A549 (cell line): ENCODE measurements at regions not wholly inside any gene's neighbourhood (a gene's known extent, or its start where the extent isn't known, plus 50 kb on each side); places are given as distances from the start of the nearest gene placed in this dataset.

Experiments used
- ATAC-seq, 2 experiments: fragments of 200-7000 bp in 1 of 2; fragments of >200 bp in 1 of 2; cut with Nextera tagmentation in 1 of 2; cut with Tn5 transposase in 1 of 2; 3 replicates each; pipeline versions ENCODE4 v1.8.0 to v1.9.1; 2018 to 2020; ENCODE audit warnings: mild to moderate bottlenecking in 1 of 2, moderate library complexity in 1 of 2
- CTCF ChIA-PET: fragments of 300-600 bp; sonication (Branson Sonifier 250); formaldehyde crosslinking; extraction: SDS; loops from one replicate; lab custom pipeline; 2021; ENCODE audit warnings: antibody characterized with exemption, inconsistent platforms; lab: Yijun Ruan, JAX
- POLR2A ChIA-PET: fragments of 350-600 bp; formaldehyde crosslinking; extraction: SDS; loops from one replicate; lab custom pipeline; 2021; ENCODE audit warnings: antibody characterized with exemption, inconsistent platforms; lab: Yijun Ruan, JAX
- DNase-seq, 2 experiments: peaks; one replicate each; pipeline versions ENCODE4 v3.0.0 to v3.0.0-alpha.2; 2011 to 2016; ENCODE audit warnings: low read depth in 1 of 2, low spot score in 1 of 2
- FAIRE-seq: peaks from 2 replicates; lab custom pipeline; 2011; peaks lifted over from hg19 to GRCh38; lab: Jason Lieb, UNC
- H3K27ac ChIP-seq, 2 experiments: fragments of >200 bp; sonication (Bioruptor Twin); formaldehyde crosslinking; 3 replicates each; pipeline ENCODE4 v1.5.1; 2016 to 2017
- H3K4me1 ChIP-seq: fragments of >200 bp; sonication (Bioruptor Twin); formaldehyde crosslinking; 3 replicates; pipeline ENCODE4 v1.6.1; 2016
- H3K4me2 ChIP-seq: fragments of >200 bp; sonication (Bioruptor Twin); formaldehyde crosslinking; 3 replicates; pipeline ENCODE4 v1.6.1; 2016
- H3K4me3 ChIP-seq: fragments of >200 bp; sonication (Bioruptor Twin); formaldehyde crosslinking; 3 replicates; pipeline ENCODE4 v1.5.1; 2016
- H3K9me3 ChIP-seq: fragments of >200 bp; sonication (Bioruptor Twin); formaldehyde crosslinking; 3 replicates; pipeline ENCODE4 v1.6.1; 2016
- ATOH8 ChIP-seq: fragments of 250-450 bp; sonication (Bioruptor Pico); IDR thresholded peaks from 2 replicates; pipeline ENCODE4 v1.5.0; 2020; ENCODE audit warnings: low read depth, mild to moderate bottlenecking, moderate library complexity
- BHLHE40 ChIP-seq: IDR thresholded peaks from 2 replicates; pipeline ENCODE4 v1.6.1; 2012; ENCODE audit warnings: low read depth, low read length, inconsistent platforms
- CBX2 ChIP-seq: fragments of 200-600 bp; sonication (generic); IDR thresholded peaks from 2 replicates; pipeline ENCODE4 v1.6.1; 2016; ENCODE audit warnings: low read depth, mild to moderate bottlenecking, borderline replicate concordance
- CHD4 ChIP-seq: fragments of 200-600 bp; sonication (generic); IDR thresholded peaks from 2 replicates; pipeline ENCODE4 v1.6.1; 2016; ENCODE audit warnings: antibody characterized with exemption, mild to moderate bottlenecking, borderline replicate concordance
- EHMT2 ChIP-seq: fragments of 200-600 bp; sonication (generic); IDR thresholded peaks from 2 replicates; pipeline ENCODE4 v1.6.1; 2016; ENCODE audit warnings: antibody characterized with exemption, low read depth, mild to moderate bottlenecking, moderate library complexity
- EP300 ChIP-seq, 2 experiments: fragments of >200 bp; sonication (Bioruptor Twin); formaldehyde crosslinking; IDR thresholded peaks; 2 replicates in 1 of 2; 3 replicates in 1 of 2; pipeline ENCODE4 v1.6.1; 2016 to 2017
- ESRRA ChIP-seq: fragments of 150-350 bp; IDR thresholded peaks from 2 replicates; pipeline ENCODE4 v1.6.1; 2014; ENCODE audit warnings: mild to moderate bottlenecking, low read length, borderline replicate concordance
- FOXS1 ChIP-seq: fragments of 250-450 bp; sonication (Bioruptor Pico); IDR thresholded peaks from 2 replicates; pipeline ENCODE4 v1.5.0; 2020; ENCODE audit warnings: mild to moderate bottlenecking, moderate library complexity
- HES2 ChIP-seq: fragments of >200 bp; sonication (Bioruptor Twin); formaldehyde crosslinking; IDR thresholded peaks from 2 replicates; pipeline ENCODE4 v1.6.1; 2016
- HMGXB4 ChIP-seq: fragments of 250-450 bp; sonication (Bioruptor Pico); IDR thresholded peaks from 2 replicates; pipeline ENCODE4 v1.5.0; 2021; ENCODE audit warnings: mild to moderate bottlenecking, moderate library complexity, borderline replicate concordance
- HOXB13 ChIP-seq: fragments of 250-450 bp; sonication (Bioruptor Pico); IDR thresholded peaks from 2 replicates; pipeline ENCODE4 v1.5.0; 2020; ENCODE audit warnings: low read depth, mild to moderate bottlenecking, moderate library complexity
- KDM1A ChIP-seq: fragments of 200-600 bp; sonication (generic); IDR thresholded peaks from 2 replicates; pipeline ENCODE4 v1.6.1; 2016; ENCODE audit warnings: low read depth, mild to moderate bottlenecking
- MAFK ChIP-seq: fragments of 450-650 bp; IDR thresholded peaks from 2 replicates; pipeline ENCODE4 v1.6.1; 2014; ENCODE audit not compliant: partially characterized antibody
- MAX ChIP-seq: IDR thresholded peaks from 2 replicates; pipeline ENCODE4 v1.6.1; 2012
- MAZ ChIP-seq: fragments of 150-350 bp; IDR thresholded peaks from 2 replicates; pipeline ENCODE4 v1.6.1; 2014; ENCODE audit warnings: antibody characterized with exemption, low read depth, low read length, borderline replicate concordance
- NR3C1 ChIP-seq: fragments of >200 bp; sonication (Bioruptor Twin); formaldehyde crosslinking; IDR thresholded peaks from 3 replicates; pipeline ENCODE4 v1.6.1; 2017
- PBX3 ChIP-seq: IDR thresholded peaks from 2 replicates; pipeline ENCODE4 v1.6.1; 2012
- POLR2A ChIP-seq: IDR thresholded peaks from 2 replicates; pipeline ENCODE4 v1.6.1; 2012; ENCODE audit warnings: mild to moderate bottlenecking, low read length
- POLR2AphosphoS2 ChIP-seq: conservative IDR thresholded peaks from 2 replicates; pipeline ENCODE4 v1.6.1; 2012; ENCODE audit warnings: low read length, improper control_type of control experiment, inconsistent platforms
- RAD21 ChIP-seq, 2 experiments: fragments of >200 bp in 1 of 2; sonication (Bioruptor Twin) in 1 of 2; formaldehyde crosslinking in 1 of 2; IDR thresholded peaks in 1 of 2; conservative IDR thresholded peaks in 1 of 2; 2 replicates in 1 of 2; 3 replicates in 1 of 2; pipeline ENCODE4 v1.6.1; 2012 to 2018; ENCODE audit warnings: inconsistent platforms in 1 of 2
- RARB ChIP-seq: fragments of 250-450 bp; sonication (Bioruptor Pico); IDR thresholded peaks from 2 replicates; pipeline ENCODE4 v1.8.0; 2021; ENCODE audit warnings: mild to moderate bottlenecking, moderate library complexity
- RFX5 ChIP-seq: fragments of 450-650 bp; IDR thresholded peaks from 2 replicates; pipeline ENCODE4 v1.7.1; 2014; ENCODE audit warnings: antibody characterized with exemption, mild to moderate bottlenecking, moderate library complexity
- RNF2 ChIP-seq: fragments of 200-600 bp; sonication (generic); IDR thresholded peaks from 2 replicates; pipeline ENCODE4 v1.6.1; 2016; ENCODE audit warnings: low read depth, mild to moderate bottlenecking, antibody characterized with exemption, moderate library complexity, borderline replicate concordance
- SMC3 ChIP-seq: fragments of >200 bp; sonication (Bioruptor Twin); formaldehyde crosslinking; IDR thresholded peaks from 3 replicates; pipeline ENCODE4 v1.6.1; 2018; ENCODE audit warnings: inconsistent platforms
- ZC3H11A ChIP-seq: fragments of 450-650 bp; IDR thresholded peaks from 2 replicates; pipeline ENCODE4 v1.6.1; 2014; ENCODE audit warnings: antibody characterized with exemption, mild to moderate bottlenecking
- ZSCAN20 ChIP-seq: fragments of 250-450 bp; sonication (Bioruptor Pico); IDR thresholded peaks from 2 replicates; pipeline ENCODE4 v1.8.0; 2022; ENCODE audit warnings: mild to moderate bottlenecking, moderate library complexity
- WGBS: methylation state at CpG from one replicate; pipeline ENCODE4 v1.1.6; 2017; ENCODE audit errors: missing lambda C conversion rate; 5-methylcytosine and 5-hydroxymethylcytosine counted together

- CTCF ChIA-PET, result interaction anchor here (0.7 to 7.8 kb wide), 10 partner anchors 9 to 183 kb away, joined by 3 to 47 read pairs (median 8); no protein-coding TSS in a partner anchor
- H3K27ac ChIP-seq, result no peak overlapping the region
- peaks cover 23% of the 10 kb centered on the region for H3K4me1 ChIP-seq
- POLR2A ChIA-PET, result no interaction called here
- WGBS, result 86% methylated on average over 5 of the region's 5 CpGs
- no peak for TF ChIP-seq CBX2
- no peak for TF ChIP-seq ZSCAN20 (CRISPR knock-in tag)
- no peak for TF ChIP-seq MAX
- 0 out of 2 replicates have a peak, but pooled peaks have one; percentile 37 for TF ChIP-seq KDM1A
- no peak for TF ChIP-seq EHMT2
- no peak for FAIRE-seq
- no peak overlapping the region for H3K4me2 ChIP-seq
- no peak for DNase-seq
- no peak overlapping the region for H3K4me3 ChIP-seq
- ATAC-seq, result no peak
- H3K9me3 ChIP-seq, result no peaks in the 10 kb centered on the region
Observed at GRCh38 chr1:201742955-201743805, 85.8 kb upstream of the IPO9 start.

- Histone ChIP-seq H3K27ac (no peak overlapping the region; a peak in 1 of 6 replicates), H3K4me1 (peaks cover 42% of the 10 kb centered on the region), H3K9me3 (no peaks in the 10 kb centered on the region), H3K4me2 (no peak overlapping the region), H3K4me3 (no peak overlapping the region)
- no peak for FAIRE-seq
- 32% methylated on average over 3 of the region's 3 CpGs for WGBS
- ATAC-seq, result no peak
- DNase-seq, result no peak
- ChIA-PET POLR2A (no interaction called here), CTCF (interaction anchor here (1.0 to 7.8 kb wide), 8 partner anchors 12 to 185 kb away, joined by 3 to 47 read pairs (median 4); no protein-coding TSS in a partner anchor)
- no peak for TF ChIP-seq HMGXB4 (CRISPR knock-in tag)
- no peak for TF ChIP-seq EP300 (IDR thresholded peaks at IDR 0.05)
- no peak for TF ChIP-seq POLR2A
- TF ChIP-seq RARB (CRISPR knock-in tag), result no peak
- no peak for TF ChIP-seq ZC3H11A
- TF ChIP-seq HES2, result no peak
- TF ChIP-seq PBX3, result no peak
- no peak for TF ChIP-seq HOXB13
- TF ChIP-seq RNF2, result no peak
- no peak for TF ChIP-seq MAZ
- TF ChIP-seq POLR2AphosphoS2, result no peak
- TF ChIP-seq RAD21 (conservative IDR thresholded peaks at IDR 0.05 in 1 of 2, IDR thresholded peaks at IDR 0.05 in 1 of 2), result no peak
- TF ChIP-seq NR3C1, result no peak
- no peak for TF ChIP-seq EHMT2
Observed at GRCh38 chr1:201745023-201745422, 83.9 kb upstream of the IPO9 start.

GRCh38 chr1:201746156-201746555 is 82.8 kb upstream of the IPO9 start:
- DNase-seq (no peak), FAIRE-seq (no peak), ATAC-seq (no peak)
- Histone ChIP-seq H3K4me2 (no peak overlapping the region), H3K27ac (no peak overlapping the region; a peak in 1 of 6 replicates), H3K4me3 (no peak overlapping the region), H3K4me1 (peaks cover 53% of the 10 kb centered on the region), H3K9me3 (no peaks in the 10 kb centered on the region)
- POLR2A ChIA-PET, result no interaction called here
- TF ChIP-seq RFX5, result no peak
- TF ChIP-seq BHLHE40, result no peak
- no peak for TF ChIP-seq ESRRA
- TF ChIP-seq ATOH8 (CRISPR knock-in tag), result no peak
- TF ChIP-seq SMC3, result no peak
- TF ChIP-seq MAFK, result peak; percentile 22
- TF ChIP-seq CHD4, result no peak
- no peak for TF ChIP-seq FOXS1 (CRISPR knock-in tag)
- CTCF ChIA-PET, result interaction anchor here (1.0 to 7.8 kb wide), 5 partner anchors 35 to 186 kb away, joined by 4 to 47 read pairs (median 5); no protein-coding TSS in a partner anchor
